WTC11 (cell line): ENCODE measurements at regions not wholly inside any gene's neighbourhood (a gene's known extent, or its start where the extent isn't known, plus 50 kb on each side); places are given as distances from the start of the nearest gene placed in this dataset.

ENCODE experiments used
- ATAC-seq: fragments of 200-7000 bp; cut with Tn5 transposase; 2 replicates; pipeline ENCODE4 v1.10.0; 2021; ENCODE audit warnings: mild to moderate bottlenecking, moderate library complexity
- CTCF ChIA-PET: fragments of 300-600 bp; sonication (Branson Sonifier 250); formaldehyde crosslinking; loops from one replicate; lab custom pipeline; 2021; ENCODE audit warnings: antibody characterized with exemption; lab: Charles Lee
- POLR2A ChIA-PET: fragments of 350-600 bp; sonication (Branson Sonifier 250); formaldehyde crosslinking; loops from one replicate; lab custom pipeline; 2021; ENCODE audit warnings: antibody characterized with exemption; lab: Charles Lee
- DNase-seq: peaks from one replicate; pipeline ENCODE4 v3.0.0; 2021; ENCODE audit warnings: low spot score
- H3K27ac Mint-ChIP-seq: 2 replicates; pipeline ENCODE4 v1.8.0; 2021; ENCODE audit warnings: mixed read lengths
- H3K27me3 Mint-ChIP-seq: 2 replicates; pipeline ENCODE4 v1.8.0; 2021; ENCODE audit warnings: low read depth, mild to moderate bottlenecking, moderate library complexity, mixed read lengths
- H3K36me3 Mint-ChIP-seq: 2 replicates; pipeline ENCODE4 v1.8.0; 2021; ENCODE audit warnings: mixed read lengths
- H3K4me1 Mint-ChIP-seq: 2 replicates; pipeline ENCODE4 v1.8.0; 2022; ENCODE audit warnings: mixed read lengths
- H3K4me3 Mint-ChIP-seq: 2 replicates; pipeline ENCODE4 v1.8.0; 2021; ENCODE audit warnings: mild to moderate bottlenecking, moderate library complexity, mixed read lengths
- H3K9me3 Mint-ChIP-seq: 2 replicates; pipeline ENCODE4 v1.8.0; 2021; ENCODE audit warnings: mixed read lengths
- ATF1 ChIP-seq: sonication (generic); formaldehyde crosslinking; IDR thresholded peaks from 2 replicates; pipeline ENCODE4 v1.8.1; 2023; ENCODE audit warnings: mild to moderate bottlenecking, moderate library complexity, missing genetic modification reagents
- ATF6 ChIP-seq: sonication (generic); formaldehyde crosslinking; IDR thresholded peaks from 2 replicates; pipeline ENCODE4 v1.8.1; 2023; ENCODE audit warnings: mild to moderate bottlenecking, missing genetic modification reagents
- E2F1 ChIP-seq: sonication (generic); formaldehyde crosslinking; IDR thresholded peaks from 2 replicates; pipeline ENCODE4 v1.8.0; 2022; ENCODE audit warnings: mild to moderate bottlenecking, missing genetic modification reagents
- GABPB1 ChIP-seq: sonication (generic); formaldehyde crosslinking; IDR thresholded peaks from 2 replicates; pipeline ENCODE4 v1.8.1; 2023; ENCODE audit warnings: mild to moderate bottlenecking, missing genetic modification reagents
- MXD4 ChIP-seq: fragments of 250-450 bp; sonication (Bioruptor Pico); IDR thresholded peaks from 2 replicates; pipeline ENCODE4 v1.8.0; 2021; ENCODE audit warnings: mild to moderate bottlenecking, moderate library complexity, borderline replicate concordance
- NR2C2 ChIP-seq: sonication (generic); formaldehyde crosslinking; IDR thresholded peaks from 2 replicates; pipeline ENCODE4 v1.8.0; 2022; ENCODE audit warnings: mild to moderate bottlenecking, missing genetic modification reagents
- OVOL2 ChIP-seq: fragments of 250-450 bp; sonication (Bioruptor Pico); IDR thresholded peaks from 2 replicates; pipeline ENCODE4 v1.9.0; 2021; ENCODE audit warnings: mild to moderate bottlenecking, borderline replicate concordance
- PRRX2 ChIP-seq: fragments of 250-450 bp; sonication (Bioruptor Pico); IDR thresholded peaks from 2 replicates; pipeline ENCODE4 v1.8.0; 2021; ENCODE audit warnings: mild to moderate bottlenecking
- RELA ChIP-seq: sonication (generic); formaldehyde crosslinking; IDR thresholded peaks from 2 replicates; pipeline ENCODE4 v1.8.1; 2022; ENCODE audit warnings: missing genetic modification reagents, mild to moderate bottlenecking, borderline replicate concordance
- SMAD3 ChIP-seq: sonication (generic); formaldehyde crosslinking; IDR thresholded peaks from 2 replicates; pipeline ENCODE4 v1.8.0; 2022; ENCODE audit warnings: missing genetic modification reagents, mild to moderate bottlenecking, borderline replicate concordance
- ZBTB21 ChIP-seq: sonication (generic); formaldehyde crosslinking; IDR thresholded peaks from 2 replicates; pipeline ENCODE4 v1.8.1; 2023; ENCODE audit warnings: mild to moderate bottlenecking, missing genetic modification reagents, borderline replicate concordance
- ZNF232 ChIP-seq: sonication (generic); formaldehyde crosslinking; IDR thresholded peaks from 2 replicates; pipeline ENCODE4 v1.8.0; 2022; ENCODE audit warnings: mild to moderate bottlenecking, missing genetic modification reagents
- TF ChIP-seq, protein P1 (sequence below): sonication (generic); formaldehyde crosslinking; IDR thresholded peaks from 2 replicates; pipeline ENCODE4 v1.8.1; 2023; ENCODE audit warnings: mild to moderate bottlenecking, missing genetic modification reagents, moderate library complexity
- TF ChIP-seq, protein P2 (sequence below): sonication (generic); formaldehyde crosslinking; IDR thresholded peaks from 2 replicates; pipeline ENCODE4 v1.8.1; 2023; ENCODE audit warnings: mild to moderate bottlenecking, missing genetic modification reagents
- TF ChIP-seq, protein P3 (sequence below): sonication (generic); formaldehyde crosslinking; IDR thresholded peaks from 2 replicates; pipeline ENCODE4 v1.8.1; 2022; ENCODE audit warnings: mild to moderate bottlenecking, missing genetic modification reagents, moderate library complexity, borderline replicate concordance
- TF ChIP-seq, protein P4 (sequence below): fragments of 250-450 bp; sonication (Bioruptor Pico); IDR thresholded peaks from 2 replicates; pipeline ENCODE4 v1.9.0; 2021; ENCODE audit warnings: mild to moderate bottlenecking

GRCh38 chr2:120515759-120516678 is 170.1 kb downstream of the INHBB start (continued):
- TF ChIP-seq GABPB1 (CRISPR knock-in tag): no peak
- TF ChIP-seq, protein P1, sequence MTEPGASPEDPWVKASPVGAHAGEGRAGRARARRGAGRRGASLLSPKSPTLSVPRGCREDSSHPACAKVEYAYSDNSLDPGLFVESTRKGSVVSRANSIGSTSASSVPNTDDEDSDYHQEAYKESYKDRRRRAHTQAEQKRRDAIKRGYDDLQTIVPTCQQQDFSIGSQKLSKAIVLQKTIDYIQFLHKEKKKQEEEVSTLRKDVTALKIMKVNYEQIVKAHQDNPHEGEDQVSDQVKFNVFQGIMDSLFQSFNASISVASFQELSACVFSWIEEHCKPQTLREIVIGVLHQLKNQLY: no peak

DNA sequence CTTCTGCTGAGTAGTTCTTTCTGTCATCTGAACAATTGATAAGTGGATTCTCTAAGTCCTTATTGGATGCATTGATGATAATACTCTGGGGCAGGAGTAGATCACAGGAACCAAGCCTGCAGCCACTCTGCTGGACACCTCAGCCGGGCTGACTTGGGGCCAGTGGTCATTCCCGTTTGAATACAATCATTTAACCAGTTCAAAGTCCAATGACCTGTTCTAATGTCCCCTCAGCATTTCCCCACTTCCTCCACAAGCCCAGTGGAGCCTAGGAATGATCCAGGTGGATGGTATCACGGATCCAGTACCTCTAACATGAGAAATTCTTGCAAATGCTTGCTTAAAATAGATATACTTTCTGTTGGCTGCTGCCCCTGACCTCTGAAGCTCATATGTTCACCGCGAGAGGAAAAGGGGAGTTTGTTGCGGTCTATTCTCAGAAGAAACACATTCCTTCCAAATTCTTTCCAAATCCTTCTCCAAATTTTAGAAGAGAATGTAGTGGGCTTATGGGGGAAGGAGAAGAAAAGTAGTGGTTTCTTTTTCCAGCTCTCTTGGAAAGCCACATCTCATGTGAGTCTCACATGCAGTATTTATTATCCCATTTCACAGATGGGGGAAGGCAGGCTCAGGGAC is 170.9 kb downstream of the INHBB start:
- peaks cover 45% of the 10 kb centered on the region for H3K27me3 Mint-ChIP-seq
- peaks cover 5% of the 10 kb centered on the region; the same call in 1 of the 2 replicates for H3K4me1 Mint-ChIP-seq
- no peaks in the 10 kb centered on the region for H3K36me3 Mint-ChIP-seq
- POLR2A ChIA-PET: no interaction called here
- no peak for TF ChIP-seq ZBTB21 (CRISPR knock-in tag)
- TF ChIP-seq ATF6 (CRISPR knock-in tag): no peak
- TF ChIP-seq, protein P2, sequence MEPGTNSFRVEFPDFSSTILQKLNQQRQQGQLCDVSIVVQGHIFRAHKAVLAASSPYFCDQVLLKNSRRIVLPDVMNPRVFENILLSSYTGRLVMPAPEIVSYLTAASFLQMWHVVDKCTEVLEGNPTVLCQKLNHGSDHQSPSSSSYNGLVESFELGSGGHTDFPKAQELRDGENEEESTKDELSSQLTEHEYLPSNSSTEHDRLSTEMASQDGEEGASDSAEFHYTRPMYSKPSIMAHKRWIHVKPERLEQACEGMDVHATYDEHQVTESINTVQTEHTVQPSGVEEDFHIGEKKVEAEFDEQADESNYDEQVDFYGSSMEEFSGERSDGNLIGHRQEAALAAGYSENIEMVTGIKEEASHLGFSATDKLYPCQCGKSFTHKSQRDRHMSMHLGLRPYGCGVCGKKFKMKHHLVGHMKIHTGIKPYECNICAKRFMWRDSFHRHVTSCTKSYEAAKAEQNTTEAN (CRISPR knock-in tag): no peak
- TF ChIP-seq OVOL2 (CRISPR knock-in tag): no peak
- no peak for TF ChIP-seq E2F1
- TF ChIP-seq, protein P3, sequence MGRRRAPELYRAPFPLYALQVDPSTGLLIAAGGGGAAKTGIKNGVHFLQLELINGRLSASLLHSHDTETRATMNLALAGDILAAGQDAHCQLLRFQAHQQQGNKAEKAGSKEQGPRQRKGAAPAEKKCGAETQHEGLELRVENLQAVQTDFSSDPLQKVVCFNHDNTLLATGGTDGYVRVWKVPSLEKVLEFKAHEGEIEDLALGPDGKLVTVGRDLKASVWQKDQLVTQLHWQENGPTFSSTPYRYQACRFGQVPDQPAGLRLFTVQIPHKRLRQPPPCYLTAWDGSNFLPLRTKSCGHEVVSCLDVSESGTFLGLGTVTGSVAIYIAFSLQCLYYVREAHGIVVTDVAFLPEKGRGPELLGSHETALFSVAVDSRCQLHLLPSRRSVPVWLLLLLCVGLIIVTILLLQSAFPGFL (CRISPR knock-in tag): no peak
- no peak for TF ChIP-seq ATF1
- TF ChIP-seq NR2C2 (CRISPR knock-in tag): no peak
- TF ChIP-seq ZNF232 (CRISPR knock-in tag): no peak
- TF ChIP-seq MXD4 (CRISPR knock-in tag): no peak
- TF ChIP-seq PRRX2 (CRISPR knock-in tag): no peak
- TF ChIP-seq, protein P4, sequence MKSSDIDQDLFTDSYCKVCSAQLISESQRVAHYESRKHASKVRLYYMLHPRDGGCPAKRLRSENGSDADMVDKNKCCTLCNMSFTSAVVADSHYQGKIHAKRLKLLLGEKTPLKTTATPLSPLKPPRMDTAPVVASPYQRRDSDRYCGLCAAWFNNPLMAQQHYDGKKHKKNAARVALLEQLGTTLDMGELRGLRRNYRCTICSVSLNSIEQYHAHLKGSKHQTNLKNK (CRISPR knock-in tag): no peak
- no peak for TF ChIP-seq RELA (CRISPR knock-in tag)
- TF ChIP-seq SMAD3: no peak
- TF ChIP-seq, all 79 proteins: peak for 0
- no peak overlapping the region for H3K4me3 Mint-ChIP-seq
- H3K9me3 Mint-ChIP-seq: no peaks in the 10 kb centered on the region
- H3K27ac Mint-ChIP-seq: no peak overlapping the region
- CTCF ChIA-PET: interaction anchor here (1.2 to 1.3 kb wide), 2 partner anchors 36 to 174 kb away, joined by 3 to 7 read pairs; no protein-coding TSS in a partner anchor
- no peak for DNase-seq
- no peak for ATAC-seq
